Gastroesophageal sphincter (tissue), 4 donors: ENCODE measurements at regions not wholly inside any gene's neighbourhood (a gene's known extent, or its start where the extent isn't known, plus 50 kb on each side); places are given as distances from the start of the nearest gene placed in this dataset.
A peak's percentile ranks its signal among the peaks of the same experiment; 100 is the strongest.

ENCODE experiments used
- ATAC-seq: fragments of 150-250 bp; one replicate; pipeline ENCODE4 v1.9.1; 2016; ENCODE audit warnings: mild to moderate bottlenecking, moderate library complexity
- H3K27ac ChIP-seq, 4 donors: fragments of 200-600 bp; sonication (generic) in 3 of 4; 1 replicate in 3 of 4; 2 replicates in 1 of 4; pipeline ENCODE4 v1.5.1; 2016 to 2019
- H3K27me3 ChIP-seq: fragments of 200-600 bp; sonication (generic); one replicate; pipeline ENCODE4 v1.5.1; 2019
- H3K36me3 ChIP-seq, 2 donors: fragments of 200-600 bp; sonication (generic); one replicate each; pipeline ENCODE4 v1.5.1; 2019; ENCODE audit warnings: control low read depth in 1 of 2
- H3K4me1 ChIP-seq, 3 donors: fragments of 200-600 bp; sonication (generic); 1 replicate in 2 of 3; 2 replicates in 1 of 3; pipeline ENCODE4 v1.5.1; 2016 to 2019; ENCODE audit warnings: control low read depth in 2 of 3
- H3K4me3 ChIP-seq, 2 donors: fragments of 200-600 bp; sonication (generic); one replicate each; pipeline ENCODE4 v1.5.1; 2019; ENCODE audit warnings: mild to moderate bottlenecking in 1 of 2, moderate library complexity in 1 of 2
- H3K9me3 ChIP-seq, 3 donors: fragments of 200-600 bp; sonication (generic); one replicate each; pipeline ENCODE4 v1.5.1; 2017 to 2019; ENCODE audit warnings: control low read depth in 2 of 3
- CTCF ChIP-seq, 4 experiments: fragments of 200-600 bp in 2 of 4; fragments of 450-650 bp in 2 of 4; sonication (generic) in 1 of 4; IDR thresholded peaks; one replicate each; pipeline ENCODE4 v1.5.1; 2017 to 2019; ENCODE audit warnings: antibody characterized with exemption in 4 of 4, mild to moderate bottlenecking in 2 of 4, moderate library complexity in 2 of 4
- EP300 ChIP-seq: sonication (generic); formaldehyde crosslinking; IDR thresholded peaks from one replicate; pipeline ENCODE4 v1.6.1; 2017; ENCODE audit warnings: antibody characterized with exemption, mild to moderate bottlenecking
- POLR2A ChIP-seq, 2 donors: fragments of 450-650 bp; IDR thresholded peaks; one replicate each; pipeline ENCODE4 v1.6.1; 2017; ENCODE audit warnings: antibody characterized with exemption in 2 of 2, mild to moderate bottlenecking in 2 of 2, moderate library complexity in 1 of 2
- POLR2AphosphoS5 ChIP-seq: sonication (generic); formaldehyde crosslinking; IDR thresholded peaks from one replicate; pipeline ENCODE4 v1.6.1; 2017; ENCODE audit warnings: antibody characterized with exemption
- WGBS, 2 donors: methylation state at CpG; one replicate each; pipeline ENCODE4 v1.1.5; 2018; ENCODE audit warnings: low coverage in 1 of 2; 5-methylcytosine and 5-hydroxymethylcytosine counted together

GRCh38 chr3:177579419-177579818 lies 382.1 kb upstream of the TBL1XR1 start:
- TF ChIP-seq EP300 (no peak), CTCF (IDR thresholded peaks at IDR 0.05) (no peak)
- 81 to 94% methylated on average over 4 of the region's 4 CpGs for WGBS, 2 donors
- H3K4me1 ChIP-seq, result no peaks in the 10 kb centered on the region
- H3K9me3 ChIP-seq, result no peaks in the 10 kb centered on the region
- no peaks in the 10 kb centered on the region for H3K36me3 ChIP-seq
- no peak overlapping the region for H3K4me3 ChIP-seq
- ATAC-seq, result no peak
- H3K27me3 ChIP-seq, result no peaks in the 10 kb centered on the region
- no peak overlapping the region for H3K27ac ChIP-seq

DNA sequence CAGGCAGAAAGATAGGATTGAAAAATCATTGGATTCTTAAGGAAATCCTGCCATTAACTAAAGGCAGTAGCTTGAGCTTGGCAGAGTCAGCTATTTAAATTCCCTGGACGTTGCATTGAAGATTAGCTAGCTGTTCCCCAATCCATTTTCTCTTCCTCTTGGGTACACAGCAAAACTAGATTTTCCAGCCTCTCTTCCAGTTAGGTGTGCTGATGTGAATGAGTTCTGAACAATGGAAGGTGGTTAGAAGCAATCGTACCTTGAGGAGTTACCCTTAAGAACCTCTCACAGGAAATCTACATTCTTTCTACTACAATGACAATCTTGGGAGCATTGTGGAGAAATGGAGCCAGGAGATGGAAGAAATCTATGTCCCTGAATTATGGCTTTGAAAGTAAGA lies 383.2 kb upstream of the TBL1XR1 start:
- no peak for ATAC-seq
- Histone ChIP-seq H3K27ac (no peak overlapping the region), H3K4me1 (no peaks in the 10 kb centered on the region), H3K4me3 (no peak overlapping the region), H3K27me3 (no peaks in the 10 kb centered on the region), H3K9me3 (no peaks in the 10 kb centered on the region), H3K36me3 (no peaks in the 10 kb centered on the region)
- TF ChIP-seq CTCF (IDR thresholded peaks at IDR 0.05) (no peak), POLR2A (IDR thresholded peaks at IDR 0.05) (no peak), EP300 (no peak), POLR2AphosphoS5 (no peak)
- 67 to 69% methylated on average over 2 of the region's 2 CpGs for WGBS, 2 donors

DNA sequence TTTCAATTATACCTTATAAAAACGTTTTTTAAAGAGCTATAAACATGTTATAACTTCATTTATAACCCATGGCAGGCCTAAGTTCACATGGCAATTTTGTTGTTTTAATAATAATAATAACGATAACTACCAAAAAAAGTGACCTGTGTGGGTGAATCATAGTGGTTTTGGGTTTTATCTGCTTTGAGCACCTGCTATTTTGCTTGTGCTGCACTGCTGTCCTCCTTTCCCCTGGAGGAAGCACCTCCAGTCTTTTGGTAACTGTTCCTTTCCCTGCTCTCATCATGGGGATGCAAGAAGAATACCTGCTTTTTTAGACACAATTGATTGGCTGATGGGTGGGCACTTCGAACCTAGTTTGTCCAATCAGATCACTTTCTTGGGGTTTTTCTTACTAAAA lies 388.0 kb upstream of the TBL1XR1 start:
- Histone ChIP-seq H3K4me1 (peaks cover 0 to 7% (median 0%) of the 10 kb centered on the region in 3 donors), H3K27ac (no peak overlapping the region), H3K36me3 (no peaks in the 10 kb centered on the region), H3K9me3 (no peaks in the 10 kb centered on the region), H3K4me3 (no peak overlapping the region), H3K27me3 (no peaks in the 10 kb centered on the region)
- TF ChIP-seq POLR2A (IDR thresholded peaks at IDR 0.05) (no peak), EP300 (no peak), CTCF (IDR thresholded peaks at IDR 0.05) (no peak), POLR2AphosphoS5 (no peak)
- no peak for ATAC-seq
- 28 to 59% methylated on average over 2 to 3 of the region's 3 CpGs for WGBS, 2 donors

DNA sequence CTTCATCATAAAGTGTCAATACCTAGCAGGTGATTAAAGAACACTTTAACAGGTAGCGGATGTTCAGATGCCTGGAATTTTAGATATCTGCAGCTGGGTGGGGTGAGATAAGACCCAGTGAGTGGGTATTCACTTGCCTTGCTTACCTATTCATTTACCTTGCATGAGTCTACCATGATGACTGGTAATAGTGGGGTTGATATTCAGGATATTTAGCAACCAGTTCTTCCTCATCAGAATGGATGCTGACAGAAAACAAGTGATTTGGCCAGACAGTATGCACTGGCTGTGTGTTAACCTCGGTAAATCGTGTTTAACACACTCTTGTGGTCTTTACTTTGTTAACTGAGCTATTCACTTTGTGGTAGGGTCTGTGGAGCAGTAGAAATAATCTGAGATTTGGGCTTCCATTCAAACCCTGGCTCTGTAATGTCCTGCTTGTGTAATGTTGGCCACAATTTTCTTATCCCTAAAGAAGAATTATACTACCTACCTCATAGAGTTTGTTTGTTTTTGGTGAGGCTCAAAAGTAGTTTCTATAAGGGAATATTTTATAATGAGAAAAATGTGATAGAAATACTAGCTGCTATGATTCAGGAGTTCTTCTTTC lies 391.9 kb upstream of the TBL1XR1 start:
- Histone ChIP-seq H3K4me1 (peaks cover 0 to 9% (median 0%) of the 10 kb centered on the region in 3 donors), H3K27ac (no peak overlapping the region), H3K4me3 (no peak overlapping the region), H3K36me3 (no peaks in the 10 kb centered on the region), H3K9me3 (no peaks in the 10 kb centered on the region), H3K27me3 (no peaks in the 10 kb centered on the region)
- no peak for ATAC-seq
- 79 to 89% methylated on average over 2 to 3 of the region's 3 CpGs for WGBS, 2 donors
- TF ChIP-seq EP300, result no peak
- TF ChIP-seq CTCF (IDR thresholded peaks at IDR 0.05), result no peak
- TF ChIP-seq POLR2A (IDR thresholded peaks at IDR 0.05), result no peak
- TF ChIP-seq POLR2AphosphoS5, result no peak

DNA sequence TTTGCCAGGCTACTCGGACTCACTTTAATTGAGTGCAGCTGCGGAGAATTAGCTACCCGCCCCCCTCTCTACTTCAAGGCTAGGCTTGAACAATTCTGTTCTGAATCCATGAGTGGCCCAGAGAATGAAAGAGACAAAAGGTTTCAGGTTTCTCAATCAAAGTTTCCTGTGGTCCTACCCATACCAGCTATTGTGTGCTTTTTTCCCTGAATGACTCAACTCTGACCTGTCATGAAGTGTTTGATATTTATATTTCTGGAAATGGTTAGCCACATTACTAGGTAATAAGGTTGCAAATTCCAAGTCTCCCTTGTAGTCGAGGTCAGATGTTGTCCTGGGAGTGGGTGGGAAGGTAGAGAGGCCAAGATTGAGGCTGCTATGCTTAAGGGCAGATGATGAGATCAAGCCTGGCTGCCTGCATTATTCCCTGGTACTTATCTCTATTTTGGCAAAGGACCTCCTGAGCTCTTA lies 392.7 kb upstream of the TBL1XR1 start:
- ATAC-seq, result peak; percentile 23
- Histone ChIP-seq H3K27me3 (no peaks in the 10 kb centered on the region), H3K27ac (peak overlapping the region in 1 of 4 donors; percentile 30), H3K4me1 (peaks cover 0 to 17% (median 0%) of the 10 kb centered on the region in 3 donors), H3K9me3 (no peaks in the 10 kb centered on the region), H3K36me3 (no peaks in the 10 kb centered on the region), H3K4me3 (no peak overlapping the region)
- WGBS, 2 donors, result 27 to 61% methylated on average over 2 to 4 of the region's 4 CpGs
- TF ChIP-seq EP300 (no peak), POLR2AphosphoS5 (peak; percentile 57)
